ENCODE measurements at regions not wholly inside any gene's neighbourhood (a gene's known extent, or its start where the extent isn't known, plus 50 kb on each side); places are given as distances from the start of the nearest gene placed in this dataset.
"Not testable (repeated sequence)": the region's sequence is repeated elsewhere in the genome, so short reads cannot be mapped to it uniquely, and the experiment has no call there.

- no peak for ATAC-seq
- TF ChIP-seq EP300 (IDR thresholded peaks at IDR 0.05) (no peak), POLR2A (IDR thresholded peaks at IDR 0.05) (no peak), CTCF (IDR thresholded peaks at IDR 0.05) (no peak), POLR2AphosphoS5 (IDR thresholded peaks at IDR 0.05) (no peak)
- peaks cover 0 to 13% (median 0%) of the 10 kb centered on the region in 3 donors for H3K9me3 ChIP-seq
- H3K4me3 ChIP-seq = no peak overlapping the region
- WGBS, 2 donors (ENCODE audit: low coverage in 1 of 2) = 87% methylated on average over 1 of the region's 1 CpG; no CpG with 5 or more reads in 1 of the 2 donors
- no peak overlapping the region for H3K27ac ChIP-seq
- H3K27me3 ChIP-seq = no peaks in the 10 kb centered on the region
- H3K4me1 ChIP-seq = no peaks in the 10 kb centered on the region
- no peaks in the 10 kb centered on the region for H3K36me3 ChIP-seq
Observed at GRCh38 chr6:79374308-79374707, 139.8 kb upstream of the HMGN3 start.

GRCh38 chr6:79373880-79374279, 139.4 kb upstream of the HMGN3 start:
- H3K4me3 ChIP-seq = no peak overlapping the region
- H3K9me3 ChIP-seq = peaks cover 0 to 14% (median 0%) of the 10 kb centered on the region in 3 donors
- H3K36me3 ChIP-seq = no peaks in the 10 kb centered on the region
- H3K4me1 ChIP-seq = no peaks in the 10 kb centered on the region
- no peak overlapping the region for H3K27ac ChIP-seq
- ATAC-seq = no peak
- 56 to 67% methylated on average over 2 to 3 of the region's 3 CpGs for WGBS, 2 donors (ENCODE audit: low coverage in 1 of 2)
- no peak for TF ChIP-seq EP300 (IDR thresholded peaks at IDR 0.05)
- TF ChIP-seq POLR2A (IDR thresholded peaks at IDR 0.05) = no peak
- TF ChIP-seq POLR2AphosphoS5 (IDR thresholded peaks at IDR 0.05) = no peak
- TF ChIP-seq CTCF (IDR thresholded peaks at IDR 0.05) = no peak
- no peaks in the 10 kb centered on the region for H3K27me3 ChIP-seq

GRCh38 chr6:79373246-79373645, 138.8 kb upstream of the HMGN3 start:
- Histone ChIP-seq H3K4me1 (no peaks in the 10 kb centered on the region), H3K27me3 (no peaks in the 10 kb centered on the region), H3K4me3 (no peak overlapping the region), H3K27ac (no peak overlapping the region), H3K36me3 (no peaks in the 10 kb centered on the region), H3K9me3 (peaks cover 0 to 21% (median 0%) of the 10 kb centered on the region in 3 donors)
- 84 to 100% methylated on average over 1 to 3 of the region's 3 CpGs for WGBS, 2 donors (ENCODE audit: low coverage in 1 of 2)
- TF ChIP-seq EP300 (IDR thresholded peaks at IDR 0.05) (no peak), POLR2AphosphoS5 (IDR thresholded peaks at IDR 0.05) (no peak), CTCF (IDR thresholded peaks at IDR 0.05) (no peak), POLR2A (IDR thresholded peaks at IDR 0.05) (no peak)
- ATAC-seq = no peak

- TF ChIP-seq CTCF (IDR thresholded peaks at IDR 0.05) (no peak), EP300 (IDR thresholded peaks at IDR 0.05) (no peak), POLR2A (IDR thresholded peaks at IDR 0.05) (no peak), POLR2AphosphoS5 (IDR thresholded peaks at IDR 0.05) (no peak)
- Histone ChIP-seq H3K4me1 (no peaks in the 10 kb centered on the region), H3K27me3 (no peaks in the 10 kb centered on the region), H3K36me3 (no peaks in the 10 kb centered on the region), H3K4me3 (no peak overlapping the region), H3K27ac (no peak overlapping the region), H3K9me3 (peaks cover 0 to 26% (median 0%) of the 10 kb centered on the region in 3 donors)
- 83 to 100% methylated on average over 1 of the region's 1 CpG for WGBS, 2 donors (ENCODE audit: low coverage in 1 of 2)
- ATAC-seq = no peak
Observed at GRCh38 chr6:79372757-79373156, 138.3 kb upstream of the HMGN3 start.

- TF ChIP-seq POLR2A (IDR thresholded peaks at IDR 0.05) (no peak), EP300 (IDR thresholded peaks at IDR 0.05) (no peak)
- no peaks in the 10 kb centered on the region for H3K36me3 ChIP-seq
- no peak overlapping the region for H3K4me3 ChIP-seq
- H3K9me3 ChIP-seq = peaks cover 0 to 45% (median 0%) of the 10 kb centered on the region in 3 donors
- no peak overlapping the region for H3K27ac ChIP-seq
- H3K27me3 ChIP-seq = no peaks in the 10 kb centered on the region
- 90 to 93% methylated on average over 3 of the region's 3 CpGs for WGBS, 2 donors (ENCODE audit: low coverage in 1 of 2)
- no peak for ATAC-seq
- H3K4me1 ChIP-seq = no peaks in the 10 kb centered on the region
Observed at GRCh38 chr6:79369026-79369425, 134.5 kb upstream of the HMGN3 start.

- H3K27ac ChIP-seq, ATAC-seq, H3K36me3 ChIP-seq, H3K4me1 ChIP-seq, H3K4me3 ChIP-seq, H3K27me3 ChIP-seq: not testable (repeated sequence)
- H3K9me3 ChIP-seq = peaks cover 0 to 53% (median 0%) of the 10 kb centered on the region in 3 donors
Observed at GRCh38 chr6:79363441-79363840, 129.0 kb upstream of the HMGN3 start.

- H3K9me3 ChIP-seq = peaks cover 0 to 30% (median 0%) of the 10 kb centered on the region in 3 donors
- H3K36me3 ChIP-seq, H3K4me3 ChIP-seq, H3K27ac ChIP-seq, H3K27me3 ChIP-seq, ATAC-seq, H3K4me1 ChIP-seq: not testable (repeated sequence)
- WGBS, 2 donors (ENCODE audit: low coverage in 1 of 2) = 87 to 100% methylated on average over 1 to 2 of the region's 2 CpGs
Observed at GRCh38 chr6:79361074-79361473, 126.6 kb upstream of the HMGN3 start.

Data from gastroesophageal sphincter (tissue), 4 donors.